ENCODE measurements at regions not wholly inside any gene's neighbourhood (a gene's known extent, or its start where the extent isn't known, plus 50 kb on each side); places are given as distances from the start of the nearest gene placed in this dataset.
"Not testable (repeated sequence)": the region's sequence is repeated elsewhere in the genome, so short reads cannot be mapped to it uniquely, and the experiment has no call there.

- ATAC-seq = no peak
- DNase-seq (ENCODE audit: missing footprints) = no peak
- intact Hi-C loops (cut with DNase I) = no loop called here
Observed at GRCh38 chr5:120098902-120099535, 365.1 kb upstream of the PRR16 start.

- no peak for DNase-seq (ENCODE audit: missing footprints)
- ATAC-seq = no peak
- intact Hi-C loops (cut with DNase I) = no loop called here
Observed at GRCh38 chr5:120101771-120102170, 362.3 kb upstream of the PRR16 start.

- intact Hi-C loops (cut with DNase I) = no loop called here
- no peak for DNase-seq (ENCODE audit: missing footprints)
- no peak for ATAC-seq
Observed at GRCh38 chr5:120103495-120103894, 360.6 kb upstream of the PRR16 start.

- ATAC-seq (no peak), DNase-seq (ENCODE audit: missing footprints) (no peak)
- intact Hi-C loops (cut with DNase I) = no loop called here
Observed at GRCh38 chr5:120106912-120107525, 357.1 kb upstream of the PRR16 start.

- ATAC-seq (no peak), DNase-seq (ENCODE audit: missing footprints) (no peak)
- intact Hi-C loops (cut with DNase I) = no loop called here
Observed at GRCh38 chr5:120108586-120109248, 355.4 kb upstream of the PRR16 start.

GRCh38 chr5:120122703-120123102 is 341.4 kb upstream of the PRR16 start:
- intact Hi-C loops (cut with DNase I) = no loop called here
- DNase-seq (ENCODE audit: missing footprints) = no peak
- no peak for ATAC-seq

- ATAC-seq = no peak
- intact Hi-C loops (cut with DNase I) = no loop called here
- DNase-seq (ENCODE audit: missing footprints) = no peak
Observed at GRCh38 chr5:120124031-120124430, 340.1 kb upstream of the PRR16 start.

- ATAC-seq = peak; percentile 16
Observed at GRCh38 chr5:120124961-120125360, 339.1 kb upstream of the PRR16 start.

GRCh38 chr5:120132347-120132746 is 331.8 kb upstream of the PRR16 start:
- ATAC-seq; intact Hi-C loops (cut with DNase I); DNase-seq (ENCODE audit: missing footprints): not testable (repeated sequence)

More at GRCh38 chr5:120124961-120125360, 339.1 kb upstream of the PRR16 start:
- intact Hi-C loops (cut with DNase I) = no loop called here
- DNase-seq (ENCODE audit: missing footprints) = no peak

- DNase-seq (ENCODE audit: missing footprints) (no peak), ATAC-seq (no peak)
- intact Hi-C loops (cut with DNase I) = no loop called here
Observed at GRCh38 chr5:120134944-120135343, 329.2 kb upstream of the PRR16 start.

- no peak for DNase-seq (ENCODE audit: missing footprints)
- intact Hi-C loops (cut with DNase I) = no loop called here
- ATAC-seq = no peak
Observed at GRCh38 chr5:120137582-120137981, 326.5 kb upstream of the PRR16 start.

- peak; percentile 85 for ATAC-seq
- intact Hi-C loops (cut with DNase I) = no loop called here
- no peak for DNase-seq (ENCODE audit: missing footprints)
Observed at GRCh38 chr5:120139039-120139438, 325.1 kb upstream of the PRR16 start.

- intact Hi-C loops (cut with DNase I) = no loop called here
- no peak for DNase-seq (ENCODE audit: missing footprints)
- no peak for ATAC-seq
Observed at GRCh38 chr5:120140501-120140900, 323.6 kb upstream of the PRR16 start.

- no peak for ATAC-seq
- intact Hi-C loops (cut with DNase I) = no loop called here
Observed at GRCh38 chr5:120141076-120141475, 323.0 kb upstream of the PRR16 start.

GRCh38 chr5:120146787-120147186 is 317.3 kb upstream of the PRR16 start:
- no peak for DNase-seq (ENCODE audit: missing footprints)
- intact Hi-C loops (cut with DNase I) = no loop called here
- ATAC-seq = no peak

More at GRCh38 chr5:120141076-120141475, 323.0 kb upstream of the PRR16 start:
- DNase-seq (ENCODE audit: missing footprints) = no peak

GRCh38 chr5:120147911-120148310 is 316.2 kb upstream of the PRR16 start:
- intact Hi-C loops (cut with DNase I); ATAC-seq: not testable (repeated sequence)

GRCh38 chr5:120150770-120151169 is 313.3 kb upstream of the PRR16 start:
- DNase-seq (ENCODE audit: missing footprints) (no peak), ATAC-seq (no peak)
- intact Hi-C loops (cut with DNase I) = no loop called here

More at GRCh38 chr5:120147911-120148310, 316.2 kb upstream of the PRR16 start:
- DNase-seq (ENCODE audit: missing footprints) = peak; percentile 30

GRCh38 chr5:120151181-120151580 is 312.9 kb upstream of the PRR16 start:
- ATAC-seq (no peak), DNase-seq (ENCODE audit: missing footprints) (no peak)
- intact Hi-C loops (cut with DNase I) = no loop called here

- ATAC-seq (no peak), DNase-seq (ENCODE audit: missing footprints) (no peak)
- intact Hi-C loops (cut with DNase I) = no loop called here
Observed at GRCh38 chr5:120151825-120152224, 312.3 kb upstream of the PRR16 start.

- ATAC-seq (no peak), DNase-seq (ENCODE audit: missing footprints) (no peak)
- intact Hi-C loops (cut with DNase I) = no loop called here
Observed at GRCh38 chr5:120152472-120152871, 311.6 kb upstream of the PRR16 start.
